Coronary artery (tissue), 2 donors: ENCODE measurements at regions not wholly inside any gene's neighbourhood (a gene's known extent, or its start where the extent isn't known, plus 50 kb on each side); places are given as distances from the start of the nearest gene placed in this dataset.

Experiments used
- DNase-seq: peaks from one replicate; pipeline ENCODE4 v3.0.0-alpha.2; 2017; ENCODE audit warnings: low spot score
- H3K27ac ChIP-seq, 2 donors: fragments of 200-600 bp; sonication (generic); one replicate each; pipeline ENCODE4 v1.5.1; 2016 to 2019
- H3K4me3 ChIP-seq: fragments of 200-600 bp; sonication (generic); 2 replicates; pipeline ENCODE4 v1.5.1; 2016; ENCODE audit warnings: mild to moderate bottlenecking, moderate library complexity
- CTCF ChIP-seq: fragments of 200-600 bp; sonication (generic); IDR thresholded peaks from one replicate; pipeline ENCODE4 v1.5.1; 2019; ENCODE audit warnings: antibody characterized with exemption

- TF ChIP-seq CTCF = no peak
- no peak for DNase-seq
These were observed 88.8 kb upstream of the MAP4K4 start for GRCh38 chr2:101608408-101609310.

GRCh38 chr2:101597347-101597944 is 100.1 kb upstream of the MAP4K4 start:
- H3K4me3 ChIP-seq = no peak overlapping the region
- no peak for DNase-seq
- H3K27ac ChIP-seq = peak overlapping the region in 1 of 2 donors; percentile 3
- TF ChIP-seq CTCF = no peak

More at GRCh38 chr2:101608408-101609310, 88.8 kb upstream of the MAP4K4 start:
- Histone ChIP-seq H3K4me3 (no peak overlapping the region), H3K27ac (no peak overlapping the region)

DNA sequence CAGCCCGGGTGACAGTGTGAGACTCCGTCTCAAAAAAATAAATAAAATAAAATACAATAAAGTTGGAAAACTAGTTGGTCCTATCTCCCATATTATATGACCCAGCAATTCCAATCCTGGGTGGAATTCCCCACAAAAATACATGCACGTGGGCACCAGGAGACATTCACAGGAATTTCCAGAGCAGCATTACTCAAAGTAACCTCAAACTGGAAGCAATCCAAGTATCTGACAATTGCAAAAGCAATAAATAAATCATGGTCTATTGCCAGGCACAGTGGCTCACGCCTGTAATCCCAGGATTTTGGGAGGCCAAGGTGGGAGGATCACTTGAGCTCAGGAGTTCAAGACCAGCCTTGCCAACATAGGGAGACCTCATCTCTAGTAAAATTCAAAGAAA is 101.2 kb upstream of the MAP4K4 start:
- TF ChIP-seq CTCF = no peak
- Histone ChIP-seq H3K4me3 (no peak overlapping the region), H3K27ac (no peak overlapping the region)
- no peak for DNase-seq

GRCh38 chr2:101587251-101587650 is 110.3 kb upstream of the MAP4K4 start:
- H3K27ac ChIP-seq = no peak overlapping the region
- no peak for TF ChIP-seq CTCF
- H3K4me3 ChIP-seq = no peak overlapping the region
- no peak for DNase-seq

DNA sequence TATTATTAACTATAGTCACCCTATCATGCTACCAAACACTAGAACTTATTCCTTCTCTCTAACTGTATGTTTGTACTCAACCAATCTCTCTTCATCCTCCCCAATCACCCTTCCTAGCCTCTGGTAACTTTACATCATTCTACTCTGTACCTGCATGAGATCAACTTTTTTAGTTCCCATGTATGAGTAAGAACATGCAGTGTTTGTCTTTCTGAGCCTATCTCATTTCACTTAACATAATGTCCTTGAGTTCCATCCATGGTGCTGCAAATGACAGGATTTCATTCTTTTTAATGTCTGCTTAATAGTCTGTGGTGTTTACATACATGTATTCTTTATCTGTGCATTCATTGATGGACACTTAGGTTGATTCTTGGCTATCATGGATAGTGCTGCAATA is 108.9 kb upstream of the RFX8 start:
- TF ChIP-seq CTCF = no peak

DNA sequence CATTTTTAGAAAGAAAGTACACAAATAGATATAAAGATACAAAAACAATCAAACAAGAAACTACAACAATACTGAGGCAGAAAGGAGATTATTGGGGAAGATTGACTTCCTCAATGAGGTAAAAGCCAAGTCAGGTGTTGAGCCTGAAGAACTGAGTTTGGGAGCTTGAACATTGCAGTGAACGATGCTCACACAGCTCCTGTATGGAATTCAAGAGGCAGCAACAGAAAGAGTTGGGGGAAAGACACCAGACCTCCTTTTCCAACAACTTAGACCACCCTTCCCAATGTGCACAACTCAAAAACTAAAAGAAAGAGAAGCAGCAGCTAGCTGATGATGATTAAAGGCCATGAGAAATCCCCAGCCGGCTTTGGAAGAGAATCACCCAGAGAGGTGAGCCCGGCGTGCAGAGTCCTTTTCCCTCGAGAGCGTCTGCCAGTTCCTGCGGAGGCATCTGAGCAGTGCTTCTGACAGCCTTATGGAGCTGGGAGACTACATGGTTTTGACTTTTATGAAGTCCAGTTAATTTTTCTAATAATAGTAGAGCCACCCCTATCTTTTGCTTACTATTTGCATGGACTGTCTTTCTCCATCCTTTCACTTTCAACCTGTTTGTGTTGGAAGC is 106.9 kb upstream of the RFX8 start:
- no peak for DNase-seq
- Histone ChIP-seq H3K27ac (no peak overlapping the region), H3K4me3 (no peak overlapping the region)
- no peak for TF ChIP-seq CTCF

More for the DNA sequence above, 108.9 kb upstream of the RFX8 start:
- Histone ChIP-seq H3K4me3 (no peak overlapping the region), H3K27ac (no peak overlapping the region)
- no peak for DNase-seq
